ENCODE measurements at regions not wholly inside any gene's neighbourhood (a gene's known extent, or its start where the extent isn't known, plus 50 kb on each side); places are given as distances from the start of the nearest gene placed in this dataset.

DNA sequence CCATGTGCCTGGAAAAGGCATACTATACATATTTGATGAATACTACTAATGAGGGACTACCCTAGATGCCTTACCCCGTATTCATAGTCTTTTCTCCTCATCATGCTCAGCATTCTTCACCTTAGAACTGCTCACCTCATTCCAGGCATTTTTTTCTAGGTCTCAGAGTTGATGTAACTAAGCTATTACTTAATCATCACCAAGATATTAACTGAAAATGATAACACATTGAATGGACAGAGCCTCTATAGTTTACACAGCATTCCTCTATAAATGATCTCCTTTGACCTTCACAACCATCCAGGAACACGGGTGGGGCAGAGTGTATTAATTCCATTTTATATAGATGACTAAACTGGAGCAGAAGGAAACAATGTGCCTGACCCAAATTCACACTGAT is 174.1 kb upstream of the DPH6 start:
- no peak for TF ChIP-seq REST (IDR thresholded peaks at IDR 0.05; ENCODE audit: insufficient read depth in 1 of 2, low read depth in 2 of 2, low read length in 2 of 2)

DNA sequence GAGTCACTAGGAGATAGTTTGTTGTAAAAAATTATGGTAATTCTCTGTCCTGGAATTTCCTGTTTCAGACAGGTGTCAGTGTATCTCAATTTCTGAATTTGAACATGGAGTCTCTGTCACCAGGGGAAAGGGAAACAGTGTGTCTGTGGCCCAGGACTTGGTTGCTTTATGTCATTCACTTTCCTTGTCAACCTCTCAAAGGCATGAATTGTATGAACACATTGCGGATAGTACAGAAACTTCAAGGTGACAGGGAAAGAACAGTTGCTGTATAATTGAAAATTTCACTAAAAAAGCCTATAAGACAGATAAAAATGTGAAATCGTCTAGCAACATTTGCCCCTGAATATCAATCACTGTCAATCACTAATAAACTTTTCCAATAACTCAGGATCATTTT is 175.0 kb upstream of the DPH6 start:
- TF ChIP-seq REST (IDR thresholded peaks at IDR 0.05; ENCODE audit: insufficient read depth in 1 of 2, low read depth in 2 of 2, low read length in 2 of 2) = no peak
- no peak for TF ChIP-seq POLR2AphosphoS5 (IDR thresholded peaks at IDR 0.05; ENCODE audit: low read depth, low read length)
- no peak for TF ChIP-seq FOXP2 (optimal IDR thresholded peaks at IDR 0.05; ENCODE audit: borderline replicate concordance, extremely low read depth, extremely low read length, insufficient read depth)
- no peak for TF ChIP-seq SIN3A (IDR thresholded peaks at IDR 0.05; ENCODE audit: borderline replicate concordance, insufficient read depth, low read length)
- no peak for TF ChIP-seq TAF1 (IDR thresholded peaks at IDR 0.05; ENCODE audit: borderline replicate concordance, insufficient read depth, low read length)

DNA sequence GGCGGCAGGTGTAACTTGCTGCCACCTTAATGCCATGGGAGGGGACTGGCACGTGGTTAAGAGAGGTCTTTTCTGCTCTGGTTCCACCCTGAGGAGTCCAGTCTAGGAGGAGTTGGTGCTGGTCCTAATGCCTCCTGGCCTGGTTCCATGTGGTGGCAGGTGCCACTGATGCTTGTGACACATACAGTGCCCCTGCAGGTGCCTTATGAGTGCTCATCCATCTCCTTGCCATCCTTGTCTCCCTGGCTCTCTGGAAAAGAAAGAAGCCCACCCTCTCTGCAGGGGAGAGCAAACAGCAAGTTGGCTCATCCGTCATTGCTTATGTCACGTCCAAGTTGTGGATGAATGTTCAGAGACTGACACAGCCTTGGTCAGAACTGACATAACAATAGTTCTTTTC is 175.8 kb upstream of the DPH6 start:
- no peak for TF ChIP-seq SIN3A (IDR thresholded peaks at IDR 0.05; ENCODE audit: borderline replicate concordance, insufficient read depth, low read length)
- no peak for TF ChIP-seq REST (IDR thresholded peaks at IDR 0.05; ENCODE audit: insufficient read depth in 1 of 2, low read depth in 2 of 2, low read length in 2 of 2)
- no peak for TF ChIP-seq FOXP2 (optimal IDR thresholded peaks at IDR 0.05; ENCODE audit: borderline replicate concordance, extremely low read depth, extremely low read length, insufficient read depth)
- no peak for TF ChIP-seq POLR2AphosphoS5 (IDR thresholded peaks at IDR 0.05; ENCODE audit: low read depth, low read length)
- TF ChIP-seq TAF1 (IDR thresholded peaks at IDR 0.05; ENCODE audit: borderline replicate concordance, insufficient read depth, low read length) = no peak

GRCh38 chr15:35722501-35722900 is 176.5 kb upstream of the DPH6 start:
- TF ChIP-seq POLR2AphosphoS5 (IDR thresholded peaks at IDR 0.05; ENCODE audit: low read depth, low read length) = no peak
- TF ChIP-seq REST (IDR thresholded peaks at IDR 0.05; ENCODE audit: insufficient read depth in 1 of 2, low read depth in 2 of 2, low read length in 2 of 2) = no peak
- no peak for TF ChIP-seq SIN3A (IDR thresholded peaks at IDR 0.05; ENCODE audit: borderline replicate concordance, insufficient read depth, low read length)
- TF ChIP-seq TAF1 (IDR thresholded peaks at IDR 0.05; ENCODE audit: borderline replicate concordance, insufficient read depth, low read length) = no peak
- TF ChIP-seq FOXP2 (optimal IDR thresholded peaks at IDR 0.05; ENCODE audit: borderline replicate concordance, extremely low read depth, extremely low read length, insufficient read depth) = no peak

- TF ChIP-seq FOXP2 (optimal IDR thresholded peaks at IDR 0.05; ENCODE audit: borderline replicate concordance, extremely low read depth, extremely low read length, insufficient read depth) (no peak), SIN3A (IDR thresholded peaks at IDR 0.05; ENCODE audit: borderline replicate concordance, insufficient read depth, low read length) (no peak), REST (IDR thresholded peaks at IDR 0.05; ENCODE audit: insufficient read depth in 1 of 2, low read depth in 2 of 2, low read length in 2 of 2) (no peak), TAF1 (IDR thresholded peaks at IDR 0.05; ENCODE audit: borderline replicate concordance, insufficient read depth, low read length) (no peak), POLR2AphosphoS5 (IDR thresholded peaks at IDR 0.05; ENCODE audit: low read depth, low read length) (no peak)
Measured at GRCh38 chr15:35723120-35723847, 177.3 kb upstream of the DPH6 start.
